ENCODE measurements at regions not wholly inside any gene's neighbourhood (a gene's known extent, or its start where the extent isn't known, plus 50 kb on each side); places are given as distances from the start of the nearest gene placed in this dataset.

- Histone ChIP-seq H3K27ac (no peak overlapping the region), H3K4me1 (no peaks in the 10 kb centered on the region), H3K4me3 (no peak overlapping the region), H3K9me3 (no peaks in the 10 kb centered on the region), H3K27me3 (no peaks in the 10 kb centered on the region), H3K36me3 (no peaks in the 10 kb centered on the region)
- intact Hi-C loops (cut with DNase I) = no loop called here
- TF ChIP-seq CTCF (IDR thresholded peaks at IDR 0.05) (no peak), POLR2A (IDR thresholded peaks at IDR 0.05) (no peak)
- 25 to 34% methylated on average over 3 of the region's 3 CpGs for WGBS, 2 donors
- no peak for DNase-seq
Measured at GRCh38 chr13:90717451-90717936, 630.0 kb upstream of the MIR17HG start.

- Histone ChIP-seq H3K27ac (no peak overlapping the region), H3K4me1 (no peaks in the 10 kb centered on the region), H3K27me3 (no peaks in the 10 kb centered on the region), H3K9me3 (no peaks in the 10 kb centered on the region), H3K4me3 (no peak overlapping the region), H3K36me3 (no peaks in the 10 kb centered on the region)
- TF ChIP-seq POLR2A (IDR thresholded peaks at IDR 0.05) = no peak
- TF ChIP-seq CTCF (IDR thresholded peaks at IDR 0.05) = no peak
- DNase-seq = no peak
- WGBS, 2 donors = 83% methylated on average over 3 of the region's 3 CpGs
- intact Hi-C loops (cut with DNase I) = no loop called here
Measured at GRCh38 chr13:90719461-90719860, 628.0 kb upstream of the MIR17HG start.

DNA sequence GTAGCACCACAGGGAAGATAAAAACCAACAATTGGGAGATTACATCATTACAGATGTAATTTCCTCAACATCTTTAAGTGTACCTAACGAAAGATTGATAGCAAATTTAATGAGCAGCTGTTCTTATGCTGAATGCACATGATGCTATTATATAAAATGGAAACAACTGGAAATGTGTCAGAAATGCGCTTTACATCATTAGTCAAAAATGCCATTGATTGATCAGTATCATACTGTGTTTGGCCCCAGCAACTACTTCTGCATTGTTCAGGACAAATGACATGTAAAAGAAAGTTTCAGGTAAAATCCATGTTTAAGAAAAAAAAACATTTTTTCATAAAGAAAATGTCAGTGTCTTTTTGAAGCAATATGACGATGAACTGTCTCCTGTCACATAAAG lies 625.5 kb upstream of the MIR17HG start:
- DNase-seq = no peak
- no peak overlapping the region for H3K4me3 ChIP-seq
- no peaks in the 10 kb centered on the region for H3K27me3 ChIP-seq
- H3K36me3 ChIP-seq = no peaks in the 10 kb centered on the region
- WGBS, 2 donors = 41 to 47% methylated on average over 3 of the region's 3 CpGs
- H3K9me3 ChIP-seq = no peaks in the 10 kb centered on the region
- intact Hi-C loops (cut with DNase I) = no loop called here
- H3K27ac ChIP-seq = no peak overlapping the region
- no peaks in the 10 kb centered on the region for H3K4me1 ChIP-seq
- TF ChIP-seq CTCF (IDR thresholded peaks at IDR 0.05) (no peak), POLR2A (IDR thresholded peaks at IDR 0.05) (no peak)

GRCh38 chr13:90723381-90723780 lies 624.1 kb upstream of the MIR17HG start:
- Histone ChIP-seq H3K27ac (no peak overlapping the region), H3K4me3 (no peak overlapping the region), H3K4me1 (no peaks in the 10 kb centered on the region), H3K9me3 (no peaks in the 10 kb centered on the region), H3K36me3 (no peaks in the 10 kb centered on the region), H3K27me3 (no peaks in the 10 kb centered on the region)
- intact Hi-C loops (cut with DNase I) = no loop called here
- 80 to 81% methylated on average over 1 of the region's 1 CpG for WGBS, 2 donors
- TF ChIP-seq POLR2A (IDR thresholded peaks at IDR 0.05) (no peak), CTCF (IDR thresholded peaks at IDR 0.05) (no peak)
- DNase-seq = no peak

DNA sequence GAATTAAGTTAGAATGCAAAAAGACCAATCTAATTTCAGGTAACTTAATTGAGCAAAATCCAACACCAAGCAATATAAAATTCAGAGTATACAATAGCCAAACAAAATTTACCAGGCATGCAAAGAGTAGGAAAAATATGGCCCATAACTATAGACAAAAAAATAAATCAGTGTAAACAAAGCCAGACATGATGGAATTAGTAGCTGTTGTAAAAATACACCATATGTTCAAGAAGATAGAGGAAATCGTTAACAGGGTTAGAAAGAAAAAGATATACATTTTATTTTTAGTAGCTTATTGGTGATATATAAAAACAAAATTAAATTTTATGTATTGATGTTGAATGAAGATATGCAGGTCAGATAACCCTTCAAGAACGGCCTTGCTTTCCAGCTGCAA lies 621.1 kb upstream of the MIR17HG start:
- TF ChIP-seq POLR2A (IDR thresholded peaks at IDR 0.05) (no peak), CTCF (IDR thresholded peaks at IDR 0.05) (no peak)
- no peak overlapping the region for H3K27ac ChIP-seq
- no peak overlapping the region for H3K4me3 ChIP-seq
- WGBS, 2 donors = 57 to 60% methylated on average over 2 of the region's 2 CpGs
- no peak for DNase-seq
- H3K36me3 ChIP-seq = no peaks in the 10 kb centered on the region
- no peaks in the 10 kb centered on the region for H3K4me1 ChIP-seq
- no peaks in the 10 kb centered on the region for H3K9me3 ChIP-seq
- H3K27me3 ChIP-seq = no peaks in the 10 kb centered on the region
- intact Hi-C loops (cut with DNase I) = no loop called here

All from esophagus squamous epithelium (tissue), 5 donors.